Body of pancreas (tissue), 4 donors: ENCODE measurements at regions not wholly inside any gene's neighbourhood (a gene's known extent, or its start where the extent isn't known, plus 50 kb on each side); places are given as distances from the start of the nearest gene placed in this dataset.

Source experiments
- POLR2A ChIP-seq, 3 donors: fragments of 450-650 bp; IDR thresholded peaks; one replicate each; pipeline ENCODE4 v1.6.1; 2016; ENCODE audit warnings: antibody characterized with exemption in 3 of 3, mild to moderate bottlenecking in 2 of 3
- TF ChIP-seq, protein P1 (sequence below), 7 experiments: fragments of 450-650 bp in 4 of 7; fragments of 200-600 bp in 3 of 7; sonication (generic) in 3 of 7; IDR thresholded peaks; one replicate each; pipeline ENCODE4 v1.5.1; 2016 to 2019; ENCODE audit warnings: antibody characterized with exemption in 7 of 7

GRCh38 chr4:131411393-131411792 is 1737.7 kb upstream of the PCDH10 start:
- TF ChIP-seq, protein P1, sequence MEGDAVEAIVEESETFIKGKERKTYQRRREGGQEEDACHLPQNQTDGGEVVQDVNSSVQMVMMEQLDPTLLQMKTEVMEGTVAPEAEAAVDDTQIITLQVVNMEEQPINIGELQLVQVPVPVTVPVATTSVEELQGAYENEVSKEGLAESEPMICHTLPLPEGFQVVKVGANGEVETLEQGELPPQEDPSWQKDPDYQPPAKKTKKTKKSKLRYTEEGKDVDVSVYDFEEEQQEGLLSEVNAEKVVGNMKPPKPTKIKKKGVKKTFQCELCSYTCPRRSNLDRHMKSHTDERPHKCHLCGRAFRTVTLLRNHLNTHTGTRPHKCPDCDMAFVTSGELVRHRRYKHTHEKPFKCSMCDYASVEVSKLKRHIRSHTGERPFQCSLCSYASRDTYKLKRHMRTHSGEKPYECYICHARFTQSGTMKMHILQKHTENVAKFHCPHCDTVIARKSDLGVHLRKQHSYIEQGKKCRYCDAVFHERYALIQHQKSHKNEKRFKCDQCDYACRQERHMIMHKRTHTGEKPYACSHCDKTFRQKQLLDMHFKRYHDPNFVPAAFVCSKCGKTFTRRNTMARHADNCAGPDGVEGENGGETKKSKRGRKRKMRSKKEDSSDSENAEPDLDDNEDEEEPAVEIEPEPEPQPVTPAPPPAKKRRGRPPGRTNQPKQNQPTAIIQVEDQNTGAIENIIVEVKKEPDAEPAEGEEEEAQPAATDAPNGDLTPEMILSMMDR (IDR thresholded peaks at IDR 0.05), result no peak
- no peak for TF ChIP-seq POLR2A (IDR thresholded peaks at IDR 0.05)
